Retina (tissue), 1 donor: ENCODE measurements at regions not wholly inside any gene's neighbourhood (a gene's known extent, or its start where the extent isn't known, plus 50 kb on each side); places are given as distances from the start of the nearest gene placed in this dataset.
"Not testable (repeated sequence)": the region's sequence is repeated elsewhere in the genome, so short reads cannot be mapped to it uniquely, and the experiment has no call there.

Source experiments
- DNase-seq: peaks from one replicate; pipeline ENCODE4 v3.0.0-alpha.2; 2016

GRCh38 chr2:116141891-116142474, 1672.5 kb upstream of the DDX18 start:
- DNase-seq = no peak

GRCh38 chr2:116142644-116143227, 1671.8 kb upstream of the DDX18 start:
- no peak for DNase-seq

DNA sequence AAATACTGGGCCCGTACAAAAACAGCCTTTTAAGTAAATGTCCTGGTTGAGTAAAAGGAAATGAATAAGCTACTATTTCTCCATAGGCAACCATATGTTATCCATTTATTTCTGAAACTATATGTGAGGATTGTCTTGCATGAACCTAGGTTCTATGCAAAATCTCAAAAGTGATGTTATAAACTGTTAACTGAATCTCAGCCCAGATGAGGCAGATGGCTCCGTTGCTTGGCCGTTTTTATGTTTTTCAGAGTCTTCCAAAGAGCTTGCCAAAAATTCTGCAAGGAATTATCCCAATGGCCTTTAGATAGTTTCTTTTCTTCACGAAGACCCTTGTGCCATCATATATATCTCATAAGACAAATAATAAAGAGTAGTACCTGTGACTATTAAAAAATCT, 1669.5 kb upstream of the DDX18 start:
- DNase-seq = no peak

GRCh38 chr2:116148361-116148760, 1666.1 kb upstream of the DDX18 start:
- DNase-seq = no peak

DNA sequence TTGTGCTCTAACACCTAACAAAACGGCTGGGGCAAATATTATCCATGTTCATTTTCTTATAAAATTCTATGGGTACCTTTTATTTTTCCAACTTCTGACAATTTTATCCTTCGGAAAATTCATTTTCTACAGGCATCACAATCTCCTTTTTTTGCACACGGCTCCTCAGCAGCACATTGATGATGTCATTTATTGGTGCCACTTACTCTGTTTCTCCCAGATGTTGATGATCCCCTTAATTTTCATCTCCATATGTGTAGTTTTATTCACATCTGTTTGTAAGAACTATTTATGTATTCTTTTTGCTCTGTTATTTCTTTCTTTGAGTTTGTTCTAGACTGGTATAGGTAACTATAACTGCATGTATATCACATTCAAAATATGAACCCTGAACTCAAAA, 1660.8 kb upstream of the DDX18 start:
- no peak for DNase-seq

DNA sequence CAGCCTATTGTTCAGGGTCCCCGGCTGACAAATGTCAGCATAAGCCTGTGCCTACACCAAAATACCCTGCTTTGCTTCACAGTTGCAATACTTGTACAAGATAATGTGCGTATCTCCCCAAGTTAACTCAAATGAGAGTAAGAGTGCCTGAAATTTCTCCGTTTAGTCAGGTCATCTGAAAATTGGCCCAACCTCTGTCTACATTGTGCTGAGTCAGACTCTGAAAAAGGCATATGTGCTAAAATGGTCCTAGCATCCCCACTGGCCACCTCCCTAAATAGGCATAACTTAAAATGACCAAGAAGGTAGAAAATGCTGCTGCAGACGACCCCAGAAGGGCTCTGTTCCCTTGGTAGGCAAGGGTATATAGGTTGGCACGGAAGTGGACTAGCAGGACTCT, 1653.8 kb upstream of the DDX18 start:
- no peak for DNase-seq

GRCh38 chr2:116162395-116162794, 1652.1 kb upstream of the DDX18 start:
- no peak for DNase-seq

- no peak for DNase-seq
These were observed 1647.4 kb upstream of the DDX18 start for GRCh38 chr2:116167107-116167506.

DNA sequence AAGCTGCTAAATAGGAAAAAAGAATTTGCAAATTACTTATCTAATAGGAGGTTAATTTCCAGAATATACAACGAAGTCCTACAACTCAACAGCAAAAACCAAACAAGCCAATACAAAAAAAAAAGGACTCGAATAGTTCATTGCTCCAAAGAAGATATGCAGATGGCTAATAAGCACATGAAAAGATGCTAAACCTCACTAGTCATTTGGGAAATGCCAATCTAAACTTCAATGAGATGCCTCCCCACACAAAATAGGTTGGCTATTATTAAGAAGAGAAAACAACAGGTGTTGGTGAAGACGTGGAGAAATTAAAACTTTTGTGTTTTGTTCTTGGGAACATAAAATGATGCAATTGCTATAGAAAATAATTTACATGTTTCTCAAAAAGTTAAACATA, 1634.4 kb upstream of the DDX18 start:
- DNase-seq = no peak

- DNase-seq = not testable (repeated sequence)
These were observed 1623.8 kb upstream of the DDX18 start for GRCh38 chr2:116190684-116191083.

DNA sequence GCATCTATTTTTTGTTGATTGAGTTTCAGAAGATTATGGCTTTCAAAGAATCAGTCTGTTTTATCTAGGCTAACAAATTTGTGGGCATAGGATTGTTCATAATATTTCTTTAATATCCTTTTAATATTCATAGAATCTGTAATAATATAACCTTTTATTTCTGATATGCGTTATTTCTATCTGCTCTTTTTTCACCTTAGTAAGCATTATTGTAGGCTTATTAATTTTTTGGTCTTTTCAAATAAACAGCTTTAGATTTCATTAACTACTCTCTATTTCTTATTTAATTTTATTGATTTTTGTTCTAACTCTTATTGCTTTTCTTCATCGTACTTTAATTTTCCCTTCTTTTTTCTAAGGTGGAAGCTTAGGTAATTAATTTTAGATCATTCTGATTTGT, 1614.4 kb upstream of the DDX18 start:
- DNase-seq = no peak

DNA sequence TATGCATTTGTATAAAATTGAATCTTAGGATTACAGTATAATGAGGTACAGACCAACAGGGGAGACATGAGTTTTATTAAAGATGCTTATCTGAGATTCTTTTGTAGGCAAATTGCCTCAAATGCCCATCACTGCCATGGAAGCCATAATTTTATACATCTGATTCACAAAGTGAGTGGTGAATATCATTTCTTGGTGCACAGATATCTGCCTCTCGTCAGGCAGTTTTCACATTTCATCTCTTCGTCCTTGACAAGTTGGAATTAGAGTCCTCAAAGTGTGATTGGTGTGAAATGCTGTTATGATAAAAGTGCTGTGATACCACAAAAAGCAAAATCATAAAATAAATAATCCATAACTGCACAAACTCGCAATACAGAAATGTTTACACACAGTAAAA, 1602.8 kb upstream of the DDX18 start:
- DNase-seq = no peak

GRCh38 chr2:116222793-116223192, 1591.7 kb upstream of the DDX18 start:
- no peak for DNase-seq

- no peak for DNase-seq
These were observed 1590.6 kb upstream of the DDX18 start for GRCh38 chr2:116223912-116224311.

DNA sequence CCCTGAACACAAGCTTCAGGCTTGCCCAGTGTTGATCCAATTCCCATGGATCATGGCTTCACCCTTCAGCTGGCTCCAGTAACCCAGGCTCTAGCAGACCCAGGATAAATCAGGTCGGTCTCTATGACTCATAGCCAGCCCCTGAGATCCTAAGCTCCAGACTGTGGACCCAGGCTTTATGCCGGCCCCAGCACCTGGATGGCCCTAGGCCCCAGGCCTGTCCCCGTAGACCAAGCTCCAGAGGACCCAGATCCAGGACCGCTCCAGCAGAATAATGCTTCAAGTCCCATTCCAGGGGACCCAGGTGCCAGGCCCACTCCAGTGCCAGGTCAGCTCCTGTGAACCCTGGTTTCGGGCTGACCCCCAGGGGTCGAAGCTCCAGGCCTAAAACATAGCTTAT, 1589.9 kb upstream of the DDX18 start:
- DNase-seq = no peak

DNA sequence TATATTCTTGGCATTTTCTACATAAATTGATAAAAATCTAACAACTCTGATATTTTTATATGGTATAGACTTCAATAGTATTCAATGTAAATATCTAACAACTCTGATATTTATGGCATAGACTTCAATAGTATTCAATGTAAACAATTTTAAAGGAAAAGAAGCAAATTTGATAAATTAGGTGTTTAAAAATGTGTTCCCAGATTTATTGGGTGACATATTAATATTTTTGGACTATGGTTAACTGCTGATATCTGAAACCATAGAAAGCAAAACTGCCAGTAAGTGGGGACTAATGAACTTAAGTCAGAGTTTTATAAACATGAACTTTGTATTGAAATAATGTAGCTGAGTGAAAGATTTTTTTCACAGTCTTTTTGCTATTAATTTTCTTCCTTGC, 1576.0 kb upstream of the DDX18 start:
- DNase-seq = no peak

- DNase-seq = no peak
These were observed 1564.1 kb upstream of the DDX18 start for GRCh38 chr2:116250376-116250775.

- DNase-seq = no peak
These were observed 1549.6 kb upstream of the DDX18 start for GRCh38 chr2:116264872-116265271.

- no peak for DNase-seq
These were observed 1545.5 kb upstream of the DDX18 start for GRCh38 chr2:116269040-116269439.

- no peak for DNase-seq
These were observed 1510.2 kb upstream of the DDX18 start for GRCh38 chr2:116304328-116304727.

- DNase-seq = no peak
These were observed 1497.4 kb upstream of the DDX18 start for GRCh38 chr2:116317111-116317510.

DNA sequence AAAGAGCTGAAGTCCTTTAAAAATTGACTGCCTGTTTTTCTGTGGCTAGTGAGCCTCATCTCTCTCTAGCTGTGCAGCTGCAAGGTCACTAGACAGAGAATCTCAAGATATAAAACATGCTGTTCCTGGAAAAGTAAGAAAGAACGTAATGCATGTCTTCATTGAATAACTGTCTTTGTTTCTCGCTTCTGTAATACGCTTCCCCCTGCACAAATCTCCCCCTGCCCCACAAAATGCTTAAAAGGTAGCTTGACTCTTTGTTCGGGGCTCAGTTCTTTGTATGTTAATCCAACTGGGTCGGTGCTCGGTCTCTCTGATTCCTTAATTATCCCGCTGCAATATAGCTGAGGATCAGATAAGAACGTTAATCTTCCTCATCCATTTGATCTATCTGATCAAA, 1495.9 kb upstream of the DDX18 start:
- DNase-seq = peak; percentile 31

DNA sequence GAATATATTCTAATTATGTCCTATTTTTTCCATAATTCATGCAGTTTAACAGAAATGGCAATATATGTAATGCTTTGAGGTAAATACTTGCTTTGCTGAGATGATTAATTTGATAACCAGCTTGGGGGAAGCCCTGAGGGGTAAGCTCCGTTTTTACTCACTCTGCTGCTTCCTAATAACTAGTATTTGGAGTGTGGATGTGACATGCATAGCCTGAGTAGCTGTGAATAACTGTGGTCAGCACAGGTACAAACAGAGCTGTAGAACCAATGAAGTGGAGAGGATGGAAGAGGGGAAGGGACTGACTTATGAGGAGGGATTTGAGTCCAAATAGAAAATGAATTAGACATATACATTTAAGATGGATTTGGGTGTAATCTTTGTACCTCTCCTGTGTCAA, 1495.5 kb upstream of the DDX18 start:
- peak; percentile 3 for DNase-seq

DNA sequence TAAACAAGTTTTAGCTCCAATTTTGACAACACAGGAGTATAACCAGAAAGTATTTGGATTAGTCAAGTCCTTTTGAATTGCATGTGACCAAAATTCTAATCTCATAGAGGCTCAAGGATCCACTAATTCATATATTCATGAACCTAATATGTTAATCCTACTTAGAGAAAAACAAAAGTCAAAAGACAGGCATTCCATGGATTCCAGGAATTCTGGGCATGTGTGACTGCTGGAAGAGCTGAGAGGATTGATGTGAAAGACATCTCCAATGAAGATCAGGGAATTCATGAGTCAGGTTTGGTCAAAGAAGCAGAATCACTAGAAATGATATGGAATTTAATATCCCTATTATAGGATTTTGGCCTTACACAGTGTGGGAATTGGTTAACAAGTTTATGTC, 1494.6 kb upstream of the DDX18 start:
- DNase-seq = no peak

GRCh38 chr2:116329280-116329679, 1485.2 kb upstream of the DDX18 start:
- DNase-seq = no peak
